ENCODE measurements at regions not wholly inside any gene's neighbourhood (a gene's known extent, or its start where the extent isn't known, plus 50 kb on each side); places are given as distances from the start of the nearest gene placed in this dataset.

- no peak for ATAC-seq (ENCODE audit: low read depth)
- ChIA-PET POLR2A (no interaction called here), CTCF (no interaction called here)
- H3K27ac ChIP-seq (ENCODE audit: low read length in 2 of 2), result no peak overlapping the region
- WGBS (ENCODE audit: insufficient coverage), result 86% methylated on average over 1 of the region's 3 CpGs
- H3K36me3 ChIP-seq (replicated peaks in 1 of 2; ENCODE audit: control extremely low read depth in 1 of 2, control insufficient read depth in 1 of 2, extremely low read depth in 1 of 2, insufficient read depth in 2 of 2, low read length in 1 of 2), result no peaks in the 10 kb centered on the region
- no peaks in the 10 kb centered on the region for H3K27me3 Mint-ChIP-seq
- TF ChIP-seq CTCF (IDR thresholded peaks at IDR 0.05) (no peak), EZH2 (IDR thresholded peaks at IDR 0.05; ENCODE audit: borderline replicate concordance, insufficient read depth, low read depth, low read length, poor library complexity, severe bottlenecking) (no peak)
- H3K4me3 ChIP-seq (ENCODE audit: control extremely low read depth in 1 of 5, extremely low read depth in 1 of 5, insufficient read depth in 1 of 5, low read depth in 2 of 5, low read length in 4 of 5), result no peak overlapping the region
- no peaks in the 10 kb centered on the region for H3K9me3 Mint-ChIP-seq (ENCODE audit: insufficient read depth)
- H3K9me3 ChIP-seq (ENCODE audit: control extremely low read depth in 1 of 3, control insufficient read depth in 2 of 3, insufficient read depth in 1 of 3, low read length in 2 of 3), result peaks cover 0 to 3% (median 1%) of the 10 kb centered on the region in 3 donors
- H3K4me1 ChIP-seq (ENCODE audit: control insufficient read depth in 2 of 2, insufficient read depth in 2 of 2, low read length in 2 of 2), result no peaks in the 10 kb centered on the region
- H2AFZ ChIP-seq (ENCODE audit: insufficient read depth, low read depth, low read length, poor library complexity, severe bottlenecking), result no peak overlapping the region
- H4K20me1 ChIP-seq (ENCODE audit: control insufficient read depth, insufficient read depth, low read length, poor library complexity, severe bottlenecking), result no peaks in the 10 kb centered on the region
- no peak overlapping the region for H3K9ac ChIP-seq (ENCODE audit: low read length)
- DNase-seq, result no peak
- H3K4me2 ChIP-seq (replicated peaks; ENCODE audit: low read depth, low read length, poor library complexity, severe bottlenecking), result no peak overlapping the region
- intact Hi-C loops (cut with micrococcal nuclease), result no loop called here
- H3K4me1 Mint-ChIP-seq, result no peaks in the 10 kb centered on the region
- no peaks in the 10 kb centered on the region for H3K27me3 ChIP-seq (replicated peaks in 1 of 4; ENCODE audit: control extremely low read depth in 1 of 4, control insufficient read depth in 3 of 4, insufficient read depth in 4 of 4, low read length in 3 of 4)
- no peak overlapping the region for H3K27ac Mint-ChIP-seq
- no peak overlapping the region for H3K4me3 Mint-ChIP-seq
- H3K79me2 ChIP-seq (ENCODE audit: control insufficient read depth, insufficient read depth, low read length), result no peaks in the 10 kb centered on the region
These were observed 373.1 kb downstream of the PPARGC1A start for GRCh38 chr4:23516716-23517115.

GRCh38 chr4:23504083-23504482 is 385.8 kb downstream of the PPARGC1A start:
- no peaks in the 10 kb centered on the region for H3K4me1 ChIP-seq (ENCODE audit: control insufficient read depth in 2 of 2, insufficient read depth in 2 of 2, low read length in 2 of 2)
- POLR2A ChIA-PET, result no interaction called here
- DNase-seq (no peak), ATAC-seq (ENCODE audit: low read depth) (no peak)
- H3K9ac ChIP-seq (ENCODE audit: low read length), result no peak overlapping the region
- no peak overlapping the region for H2AFZ ChIP-seq (ENCODE audit: insufficient read depth, low read depth, low read length, poor library complexity, severe bottlenecking)
- Mint-ChIP-seq H3K9me3 (ENCODE audit: insufficient read depth) (no peaks in the 10 kb centered on the region), H3K27ac (no peak overlapping the region), H3K4me3 (no peak overlapping the region), H3K4me1 (no peaks in the 10 kb centered on the region), H3K27me3 (no peaks in the 10 kb centered on the region)
- H3K4me3 ChIP-seq (ENCODE audit: control extremely low read depth in 1 of 5, extremely low read depth in 1 of 5, insufficient read depth in 1 of 5, low read depth in 2 of 5, low read length in 4 of 5), result no peak overlapping the region
- TF ChIP-seq CTCF (IDR thresholded peaks at IDR 0.05) (no peak), EZH2 (IDR thresholded peaks at IDR 0.05; ENCODE audit: borderline replicate concordance, insufficient read depth, low read depth, low read length, poor library complexity, severe bottlenecking) (no peak)
- no peaks in the 10 kb centered on the region for H3K27me3 ChIP-seq (replicated peaks in 1 of 4; ENCODE audit: control extremely low read depth in 1 of 4, control insufficient read depth in 3 of 4, insufficient read depth in 4 of 4, low read length in 3 of 4)
- CTCF ChIA-PET, result no interaction called here
- intact Hi-C loops (cut with micrococcal nuclease), result no loop called here
- no peaks in the 10 kb centered on the region for H3K79me2 ChIP-seq (ENCODE audit: control insufficient read depth, insufficient read depth, low read length)
- H3K9me3 ChIP-seq (ENCODE audit: control extremely low read depth in 1 of 3, control insufficient read depth in 2 of 3, insufficient read depth in 1 of 3, low read length in 2 of 3), result no peaks in the 10 kb centered on the region
- no peak overlapping the region for H3K27ac ChIP-seq (ENCODE audit: low read length in 2 of 2)
- H3K36me3 ChIP-seq (replicated peaks in 1 of 2; ENCODE audit: control extremely low read depth in 1 of 2, control insufficient read depth in 1 of 2, extremely low read depth in 1 of 2, insufficient read depth in 2 of 2, low read length in 1 of 2), result no peaks in the 10 kb centered on the region
- no peaks in the 10 kb centered on the region for H4K20me1 ChIP-seq (ENCODE audit: control insufficient read depth, insufficient read depth, low read length, poor library complexity, severe bottlenecking)
- WGBS (ENCODE audit: insufficient coverage), result 20% methylated on average over 1 of the region's 2 CpGs
- H3K4me2 ChIP-seq (replicated peaks; ENCODE audit: low read depth, low read length, poor library complexity, severe bottlenecking), result no peak overlapping the region
